ENCODE measurements at regions not wholly inside any gene's neighbourhood (a gene's known extent, or its start where the extent isn't known, plus 50 kb on each side); places are given as distances from the start of the nearest gene placed in this dataset.

- ChIA-PET POLR2A (no interaction called here), CTCF (no interaction called here)
- DNase-seq (ENCODE audit: extremely low spot score) = no peak
- no peak for TF ChIP-seq CTBP1 (IDR thresholded peaks at IDR 0.05; ENCODE audit: borderline replicate concordance)
- TF ChIP-seq, protein P1, sequence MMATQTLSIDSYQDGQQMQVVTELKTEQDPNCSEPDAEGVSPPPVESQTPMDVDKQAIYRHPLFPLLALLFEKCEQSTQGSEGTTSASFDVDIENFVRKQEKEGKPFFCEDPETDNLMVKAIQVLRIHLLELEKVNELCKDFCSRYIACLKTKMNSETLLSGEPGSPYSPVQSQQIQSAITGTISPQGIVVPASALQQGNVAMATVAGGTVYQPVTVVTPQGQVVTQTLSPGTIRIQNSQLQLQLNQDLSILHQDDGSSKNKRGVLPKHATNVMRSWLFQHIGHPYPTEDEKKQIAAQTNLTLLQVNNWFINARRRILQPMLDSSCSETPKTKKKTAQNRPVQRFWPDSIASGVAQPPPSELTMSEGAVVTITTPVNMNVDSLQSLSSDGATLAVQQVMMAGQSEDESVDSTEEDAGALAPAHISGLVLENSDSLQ (IDR thresholded peaks at IDR 0.05) = peak; percentile 25; the same call in 1 of the 2 replicates
Measured at GRCh38 chr3:145623349-145623748, 537.6 kb downstream of the PLOD2 start.

DNA sequence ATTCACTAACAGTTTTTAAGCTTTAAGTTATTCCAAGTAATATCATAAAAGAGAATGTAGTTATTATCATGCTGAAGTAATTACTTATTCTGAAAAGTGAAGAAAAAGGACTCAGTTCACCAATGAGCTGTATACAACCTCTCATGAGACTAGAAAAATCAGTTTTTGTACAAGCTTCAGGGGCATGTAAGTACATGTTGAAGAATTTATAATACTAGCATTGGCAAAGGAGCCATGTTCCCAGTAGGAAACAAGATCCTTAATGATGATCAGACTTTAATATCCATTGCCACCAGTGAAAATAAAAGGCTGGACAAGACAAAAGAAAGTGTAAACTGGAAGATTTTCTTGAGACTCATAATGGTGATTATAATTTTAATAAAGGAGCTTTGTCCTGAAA, 532.8 kb downstream of the PLOD2 start:
- no peak for TF ChIP-seq FOXM1 (IDR thresholded peaks at IDR 0.05; ENCODE audit: borderline replicate concordance)
- no peak for TF ChIP-seq BHLHE40 (IDR thresholded peaks at IDR 0.05; ENCODE audit: borderline replicate concordance)
- ChIA-PET CTCF (no interaction called here), POLR2A (no interaction called here)
- no peak for DNase-seq (ENCODE audit: extremely low spot score)

DNA sequence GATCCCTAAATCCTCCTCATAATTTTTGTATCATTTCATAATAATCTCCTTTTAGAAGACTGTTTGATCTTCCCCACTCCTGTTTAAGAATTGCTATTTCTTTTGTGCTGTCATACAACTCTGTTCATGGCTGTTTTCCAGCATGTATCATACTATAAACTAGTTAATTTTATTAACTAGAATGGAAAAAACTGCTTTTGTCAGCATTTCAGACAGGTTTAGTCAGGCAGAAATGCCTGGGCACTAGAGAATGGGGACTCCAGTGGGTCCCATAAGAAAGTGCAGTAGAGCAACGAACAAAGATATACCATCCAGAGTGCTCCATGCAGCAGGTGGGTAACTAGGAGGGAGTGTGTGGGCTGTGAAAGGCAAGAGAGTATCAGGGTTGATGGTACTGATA, 523.9 kb downstream of the PLOD2 start:
- DNase-seq (ENCODE audit: extremely low spot score) = no peak
- ChIA-PET CTCF (no interaction called here), POLR2A (no interaction called here)
- TF ChIP-seq SP1 (IDR thresholded peaks at IDR 0.05) = no peak
- TF ChIP-seq FOXK2 (IDR thresholded peaks at IDR 0.05) = no peak
- no peak for TF ChIP-seq L3MBTL2 (conservative IDR thresholded peaks at IDR 0.05)
- TF ChIP-seq TARDBP (IDR thresholded peaks at IDR 0.05) = no peak
- TF ChIP-seq, protein P1 (IDR thresholded peaks at IDR 0.05) = no peak
- no peak for TF ChIP-seq ARNT (IDR thresholded peaks at IDR 0.05)
- no peak for TF ChIP-seq ELF4 (IDR thresholded peaks at IDR 0.05)
- TF ChIP-seq FOXM1 (IDR thresholded peaks at IDR 0.05; ENCODE audit: borderline replicate concordance) = no peak
- TF ChIP-seq HDGF (IDR thresholded peaks at IDR 0.05; ENCODE audit: borderline replicate concordance) = no peak
- TF ChIP-seq NFRKB (IDR thresholded peaks at IDR 0.05) = no peak
- no peak for TF ChIP-seq CTBP1 (IDR thresholded peaks at IDR 0.05; ENCODE audit: borderline replicate concordance)
- no peak for TF ChIP-seq SUZ12 (IDR thresholded peaks at IDR 0.05)
- TF ChIP-seq ZNF384 (IDR thresholded peaks at IDR 0.05) = no peak
- TF ChIP-seq BHLHE40 (IDR thresholded peaks at IDR 0.05; ENCODE audit: borderline replicate concordance) = no peak
- TF ChIP-seq LEF1 (IDR thresholded peaks at IDR 0.05; ENCODE audit: borderline replicate concordance) = no peak
- TF ChIP-seq FOXA1 (IDR thresholded peaks at IDR 0.05) = no peak

DNA sequence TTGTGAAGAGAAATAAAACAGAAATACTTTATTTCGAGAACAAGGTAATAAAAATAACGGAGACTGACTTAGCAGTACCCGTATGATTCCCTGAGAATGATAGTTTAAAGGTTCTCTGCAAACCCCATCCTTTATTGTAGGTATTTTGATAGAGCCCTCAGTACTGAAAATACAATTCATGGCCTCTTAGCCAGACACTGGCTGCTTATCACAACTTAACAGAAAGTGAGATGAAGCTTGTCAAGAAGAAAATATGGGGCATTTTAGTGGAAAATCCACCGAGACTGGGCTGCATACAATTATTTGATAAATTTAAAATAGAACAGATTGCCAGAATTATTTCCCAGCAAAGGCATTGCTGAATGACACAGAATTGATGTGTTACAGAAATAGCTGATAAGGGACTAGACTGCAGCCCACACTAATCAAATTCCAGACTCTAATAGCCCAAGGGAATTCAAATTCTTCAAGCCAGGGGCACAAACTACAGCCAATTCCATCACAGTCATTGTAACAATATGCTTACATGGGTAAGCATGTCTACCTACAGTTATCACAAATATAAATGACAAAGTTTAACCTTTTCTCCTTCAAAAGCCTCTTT, 521.9 kb downstream of the PLOD2 start:
- TF ChIP-seq ELF4 (IDR thresholded peaks at IDR 0.05) (no peak), FOXM1 (IDR thresholded peaks at IDR 0.05; ENCODE audit: borderline replicate concordance) (no peak), LEF1 (IDR thresholded peaks at IDR 0.05; ENCODE audit: borderline replicate concordance) (no peak), BHLHE40 (IDR thresholded peaks at IDR 0.05; ENCODE audit: borderline replicate concordance) (no peak)
- POLR2A ChIA-PET = no interaction called here
- no peak for DNase-seq (ENCODE audit: extremely low spot score)
- CTCF ChIA-PET = no interaction called here

DNA sequence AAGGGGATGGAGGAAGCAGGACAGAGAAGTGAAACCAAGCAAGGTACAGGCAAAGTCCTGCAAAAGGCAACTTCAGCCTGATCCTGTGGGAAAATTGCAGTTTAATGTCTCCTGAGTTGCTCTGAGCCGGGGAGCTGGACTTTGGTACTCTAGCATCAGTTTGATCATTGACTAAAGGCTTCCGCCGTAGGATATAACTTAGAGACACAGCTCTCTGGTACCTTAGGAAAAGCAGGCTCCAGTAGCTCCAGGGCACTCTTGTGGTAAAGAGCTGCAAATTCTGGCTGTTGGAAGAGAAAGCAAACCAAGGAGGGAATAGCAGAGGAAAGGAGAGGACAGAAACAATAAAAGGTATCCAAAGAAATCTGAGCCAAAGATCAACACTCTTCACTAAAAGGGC, 521.1 kb downstream of the PLOD2 start:
- DNase-seq (ENCODE audit: extremely low spot score) = no peak
- TF ChIP-seq SUZ12 (IDR thresholded peaks at IDR 0.05) (no peak), LEF1 (IDR thresholded peaks at IDR 0.05; ENCODE audit: borderline replicate concordance) (no peak), TARDBP (IDR thresholded peaks at IDR 0.05) (no peak), ARNT (IDR thresholded peaks at IDR 0.05) (no peak)
- POLR2A ChIA-PET = no interaction called here
- CTCF ChIA-PET = no interaction called here

DNA sequence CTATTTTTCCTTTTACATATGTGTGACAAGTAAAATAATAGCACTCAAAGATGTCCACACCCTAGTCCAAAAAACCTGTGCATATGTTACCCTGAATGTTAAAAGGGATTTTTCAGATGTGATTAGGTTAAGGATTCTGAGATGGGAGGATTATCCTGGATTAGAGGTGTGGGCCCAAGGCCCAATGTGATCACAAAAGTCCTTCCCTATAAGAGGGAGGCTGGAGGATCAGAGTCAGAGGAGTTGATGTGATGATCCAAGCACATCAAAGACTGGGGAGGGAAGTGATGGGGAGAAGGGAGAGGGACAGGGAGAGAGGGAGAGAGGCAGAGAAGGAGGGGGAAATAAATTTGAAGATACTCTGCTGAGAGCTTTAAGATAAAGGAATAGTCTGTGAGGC, 512.6 kb downstream of the PLOD2 start:
- CTCF ChIA-PET = no interaction called here
- no peak for TF ChIP-seq FOXK2 (IDR thresholded peaks at IDR 0.05)
- TF ChIP-seq ARNT (IDR thresholded peaks at IDR 0.05) = no peak
- TF ChIP-seq FOXA1 (IDR thresholded peaks at IDR 0.05) = no peak
- TF ChIP-seq NFRKB (IDR thresholded peaks at IDR 0.05) = no peak
- TF ChIP-seq FOXM1 (IDR thresholded peaks at IDR 0.05; ENCODE audit: borderline replicate concordance) = no peak
- no peak for TF ChIP-seq SUZ12 (IDR thresholded peaks at IDR 0.05)
- no peak for TF ChIP-seq SP1 (IDR thresholded peaks at IDR 0.05)
- TF ChIP-seq LEF1 (IDR thresholded peaks at IDR 0.05; ENCODE audit: borderline replicate concordance) = no peak
- no peak for TF ChIP-seq TARDBP (IDR thresholded peaks at IDR 0.05)
- no peak for TF ChIP-seq BHLHE40 (IDR thresholded peaks at IDR 0.05; ENCODE audit: borderline replicate concordance)
- TF ChIP-seq ZNF384 (IDR thresholded peaks at IDR 0.05) = no peak
- no peak for TF ChIP-seq HDGF (IDR thresholded peaks at IDR 0.05; ENCODE audit: borderline replicate concordance)
- TF ChIP-seq, protein P1 (IDR thresholded peaks at IDR 0.05) = no peak
- TF ChIP-seq ELF4 (IDR thresholded peaks at IDR 0.05) = no peak
- no peak for TF ChIP-seq L3MBTL2 (conservative IDR thresholded peaks at IDR 0.05)
- no peak for TF ChIP-seq CTBP1 (IDR thresholded peaks at IDR 0.05; ENCODE audit: borderline replicate concordance)
- POLR2A ChIA-PET = no interaction called here
- no peak for DNase-seq (ENCODE audit: extremely low spot score)

- DNase-seq (ENCODE audit: extremely low spot score) = no peak
- ChIA-PET POLR2A (no interaction called here), CTCF (no interaction called here)
- TF ChIP-seq, protein P1 (IDR thresholded peaks at IDR 0.05) = no peak
- TF ChIP-seq NFRKB (IDR thresholded peaks at IDR 0.05) (no peak), LEF1 (IDR thresholded peaks at IDR 0.05; ENCODE audit: borderline replicate concordance) (no peak), FOXK2 (IDR thresholded peaks at IDR 0.05) (no peak), HDGF (IDR thresholded peaks at IDR 0.05; ENCODE audit: borderline replicate concordance) (no peak), FOXA1 (IDR thresholded peaks at IDR 0.05) (no peak), L3MBTL2 (conservative IDR thresholded peaks at IDR 0.05) (no peak), ARNT (IDR thresholded peaks at IDR 0.05) (no peak), TARDBP (IDR thresholded peaks at IDR 0.05) (no peak), ZNF384 (IDR thresholded peaks at IDR 0.05) (no peak), BHLHE40 (IDR thresholded peaks at IDR 0.05; ENCODE audit: borderline replicate concordance) (no peak), SUZ12 (IDR thresholded peaks at IDR 0.05) (no peak)
Measured at GRCh38 chr3:145649368-145649887, 511.6 kb downstream of the PLOD2 start.
